GM19463 (cell line): ENCODE measurements at regions not wholly inside any gene's neighbourhood (a gene's known extent, or its start where the extent isn't known, plus 50 kb on each side); places are given as distances from the start of the nearest gene placed in this dataset.

Experiments
- ATAC-seq: cut with Tn5 transposase; IDR thresholded peaks from one replicate; pipeline ENCODE4 v1.9.1; 2021; ENCODE audit warnings: mild to moderate bottlenecking, moderate library complexity; ENCODE audit not compliant: unreplicated experiment

GRCh38 chr7:119351320-119351719, 921.7 kb upstream of the KCND2 start:
- no peak for ATAC-seq

GRCh38 chr7:119374436-119374835, 898.5 kb upstream of the KCND2 start:
- ATAC-seq = no peak

GRCh38 chr7:119377861-119378260, 895.1 kb upstream of the KCND2 start:
- no peak for ATAC-seq

- no peak for ATAC-seq
Observed at GRCh38 chr7:119382726-119383125, 890.2 kb upstream of the KCND2 start.

DNA sequence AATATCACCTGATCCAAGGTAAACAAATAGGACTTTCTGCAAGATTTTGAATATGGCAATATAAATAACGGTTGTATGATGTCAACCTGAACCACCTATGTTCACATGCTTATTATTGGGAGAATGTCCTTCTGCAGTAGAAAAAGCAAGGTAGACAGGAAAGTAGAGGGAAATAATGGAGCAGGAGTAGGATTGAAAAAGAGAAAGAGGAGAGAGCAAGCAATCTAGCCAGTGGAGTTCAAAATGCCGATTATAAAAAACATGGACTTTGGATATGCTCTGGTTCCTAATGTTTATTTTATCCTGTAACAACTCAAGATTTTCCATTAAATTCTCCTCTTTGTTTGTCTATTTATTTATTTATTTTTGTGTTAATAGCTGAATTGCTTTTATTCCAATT, 878.0 kb upstream of the KCND2 start:
- no peak for ATAC-seq

GRCh38 chr7:119397156-119397555, 875.8 kb upstream of the KCND2 start:
- ATAC-seq = peak; percentile 91

DNA sequence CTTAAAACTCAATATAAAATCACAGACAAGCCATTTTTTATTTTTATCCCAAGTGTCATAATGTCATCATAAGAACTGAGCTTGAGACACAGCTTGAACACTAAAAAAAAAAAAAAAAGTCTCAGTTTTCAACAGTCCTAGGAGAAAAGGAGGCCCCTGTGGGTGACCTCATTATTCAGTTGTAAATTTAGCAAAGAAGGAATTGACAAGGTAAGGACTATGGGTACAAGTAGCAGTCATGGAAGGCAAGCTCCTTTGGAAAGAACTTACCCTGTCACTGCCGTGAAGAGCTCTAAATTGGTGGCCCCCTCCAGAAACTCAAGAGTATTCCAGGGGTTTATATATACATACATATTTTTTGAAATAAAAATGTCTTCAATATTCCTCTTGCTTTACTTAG, 864.4 kb upstream of the KCND2 start:
- no peak for ATAC-seq

DNA sequence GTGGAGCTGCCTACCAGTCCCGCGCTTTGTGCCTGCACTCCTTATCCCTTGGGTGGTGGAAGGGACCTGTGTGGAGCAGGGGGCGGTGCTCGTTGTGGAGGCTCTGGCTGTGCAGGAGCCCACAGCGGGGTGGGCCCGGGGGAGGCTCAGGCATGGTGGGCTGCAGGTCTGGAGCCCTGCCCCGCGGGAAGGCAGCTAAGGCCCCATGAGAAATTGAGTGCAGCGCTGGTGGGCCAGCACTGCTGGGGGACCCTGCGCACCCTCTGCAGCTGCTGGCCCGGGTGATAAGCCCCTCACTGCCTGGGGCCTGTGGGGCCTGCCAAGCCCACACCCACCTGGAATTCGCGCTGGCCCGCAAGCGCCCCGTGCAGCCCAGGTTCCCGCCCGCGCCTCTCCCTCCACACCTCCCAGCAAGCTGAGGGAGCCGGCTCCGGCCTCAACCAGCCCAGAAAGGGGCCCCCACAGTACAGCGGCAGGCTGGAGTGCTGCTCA, 859.6 kb upstream of the KCND2 start:
- no peak for ATAC-seq

DNA sequence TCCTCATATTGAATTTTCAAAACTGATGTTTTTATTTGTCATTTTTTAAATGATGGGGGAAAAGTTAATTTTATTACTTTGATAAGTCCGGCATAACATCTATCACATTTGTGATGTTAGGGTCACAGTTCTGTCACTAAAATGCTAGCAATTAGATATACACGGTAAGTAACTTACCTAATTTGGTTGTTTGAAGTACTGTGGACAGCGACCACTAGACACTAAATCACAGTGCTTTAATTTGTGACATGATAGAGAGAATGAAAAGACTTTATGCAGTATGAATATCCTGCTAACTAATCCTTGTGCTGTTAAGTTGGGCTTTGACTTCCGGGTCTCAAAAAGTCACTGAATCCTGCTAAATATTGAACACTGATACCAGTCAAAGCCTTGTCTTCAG, 857.3 kb upstream of the KCND2 start:
- ATAC-seq = no peak

- ATAC-seq = no peak
Observed at GRCh38 chr7:119421657-119422056, 851.3 kb upstream of the KCND2 start.

DNA sequence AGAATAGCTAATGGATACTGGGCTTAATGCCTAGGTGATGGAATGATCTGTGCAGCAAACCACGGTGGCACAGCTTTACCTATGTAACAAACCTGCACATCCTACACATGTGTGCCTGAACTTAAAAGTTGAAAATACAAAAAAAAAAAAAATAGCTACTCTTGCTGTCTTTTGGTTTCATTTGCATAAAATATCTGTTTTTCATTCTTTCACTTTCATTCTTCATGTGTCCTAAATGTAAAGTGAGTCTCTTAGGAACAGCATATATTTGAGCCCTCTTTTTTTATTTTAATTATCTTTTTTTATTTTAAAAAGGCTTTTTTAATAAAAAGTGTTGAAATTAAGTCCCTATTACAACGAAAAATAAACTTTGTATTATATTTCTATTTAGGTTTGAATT, 836.1 kb upstream of the KCND2 start:
- ATAC-seq = no peak

DNA sequence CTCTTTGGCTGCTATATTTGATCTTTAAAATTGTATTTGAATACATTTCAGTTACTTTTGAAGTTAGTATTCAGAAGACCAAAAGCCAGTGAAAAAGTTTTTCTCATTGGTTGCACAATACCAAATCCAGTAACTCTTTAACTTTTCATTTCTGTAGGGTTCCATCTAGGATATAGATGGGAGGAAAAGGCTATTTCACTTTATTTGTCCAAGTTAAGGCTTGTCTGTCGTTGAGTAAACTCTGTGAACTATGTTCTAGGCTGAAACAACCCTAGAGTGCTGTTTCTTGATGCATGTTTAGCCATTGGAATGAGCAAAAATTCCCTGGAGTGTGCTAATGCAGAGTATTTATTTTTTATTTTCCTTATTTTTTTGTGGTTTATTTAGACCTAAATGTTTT, 834.7 kb upstream of the KCND2 start:
- ATAC-seq = no peak

DNA sequence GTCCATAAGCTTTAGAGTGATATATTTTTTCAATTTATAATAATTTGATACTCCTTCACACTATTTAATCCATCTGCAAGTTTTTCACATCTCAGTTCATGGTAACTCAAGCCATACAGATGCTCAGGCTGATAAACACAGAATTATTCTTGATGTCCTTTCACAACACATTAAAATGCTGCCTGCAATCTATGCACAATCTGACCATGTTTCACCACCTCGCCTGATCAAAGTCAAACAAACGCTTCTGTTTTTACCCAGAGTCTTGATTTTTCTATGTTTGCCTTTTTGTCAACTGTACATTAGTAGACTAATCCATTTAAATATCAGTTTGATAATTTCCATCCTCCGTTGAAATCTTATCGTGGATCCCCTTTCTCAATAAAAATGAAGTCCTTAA, 833.8 kb upstream of the KCND2 start:
- ATAC-seq = no peak

DNA sequence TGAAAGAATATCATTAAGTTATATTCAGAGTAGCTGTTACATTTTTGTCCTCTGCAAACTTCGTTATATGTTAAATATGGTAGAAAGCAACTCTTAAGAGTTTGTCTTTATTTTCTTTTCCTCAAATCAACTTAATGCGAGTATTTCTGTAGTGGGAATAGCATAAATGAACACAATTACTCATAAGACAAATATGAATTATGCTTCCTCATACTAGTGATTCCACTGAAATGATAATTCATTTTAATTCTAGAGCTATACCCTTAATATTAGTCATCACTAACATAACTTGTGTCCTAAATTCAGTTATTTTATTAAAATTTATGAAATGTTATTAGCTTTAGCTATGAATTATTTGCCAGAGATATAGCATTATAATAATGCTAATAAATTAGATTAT, 820.6 kb upstream of the KCND2 start:
- no peak for ATAC-seq

DNA sequence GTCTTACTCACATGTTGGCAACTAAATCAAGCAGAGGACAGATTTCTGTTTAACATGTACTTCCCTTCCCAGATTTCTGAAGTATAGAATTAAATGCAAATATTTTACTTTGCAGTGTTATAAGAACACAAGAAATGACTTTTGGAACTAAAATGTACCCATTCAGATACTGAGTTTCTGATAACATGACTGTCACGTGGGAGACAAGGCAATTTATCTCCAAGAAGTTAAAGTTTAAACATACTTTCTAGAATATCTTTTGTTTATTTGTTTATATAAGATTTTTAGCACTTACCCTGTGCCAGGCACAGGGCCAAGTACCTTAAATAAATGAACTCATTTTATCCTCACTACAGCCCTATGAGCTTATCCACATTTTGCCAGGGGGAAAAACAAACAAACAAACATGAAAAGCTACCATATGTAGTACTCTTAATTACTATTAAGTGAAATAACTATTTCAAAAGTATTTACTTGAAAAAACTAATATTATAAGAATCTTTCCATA, 807.1 kb upstream of the KCND2 start:
- no peak for ATAC-seq

DNA sequence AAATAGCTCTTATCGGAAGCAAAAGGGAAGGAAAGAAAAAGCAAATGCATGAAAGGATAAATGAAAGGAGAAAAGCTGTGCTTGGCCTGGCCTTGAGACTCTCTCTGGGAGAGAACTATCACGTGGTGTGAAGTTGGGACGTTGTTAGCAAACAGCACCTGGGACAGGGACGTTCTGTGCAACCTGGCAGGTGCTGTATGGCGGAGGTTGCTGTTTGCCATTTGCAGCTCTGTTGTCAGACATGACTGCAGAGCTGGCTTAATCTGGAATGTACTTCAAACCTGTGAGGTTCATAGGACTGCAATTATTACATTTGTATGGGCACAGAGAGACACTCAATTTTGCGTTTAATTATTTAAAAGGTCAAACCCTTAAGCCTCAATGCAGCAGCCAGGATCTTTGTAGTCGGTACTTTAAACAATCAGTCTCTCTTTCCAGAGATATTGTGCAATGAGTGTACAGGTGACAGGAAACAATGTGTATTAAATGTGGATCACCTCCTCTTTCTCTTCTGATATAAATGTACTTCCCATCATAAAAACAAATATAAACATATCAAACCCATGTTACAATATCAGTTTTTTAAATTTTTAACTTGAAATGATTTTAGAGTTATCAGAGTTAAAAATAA, 800.5 kb upstream of the KCND2 start:
- ATAC-seq = no peak

GRCh38 chr7:119482209-119482608, 790.8 kb upstream of the KCND2 start:
- peak; percentile 96 for ATAC-seq

DNA sequence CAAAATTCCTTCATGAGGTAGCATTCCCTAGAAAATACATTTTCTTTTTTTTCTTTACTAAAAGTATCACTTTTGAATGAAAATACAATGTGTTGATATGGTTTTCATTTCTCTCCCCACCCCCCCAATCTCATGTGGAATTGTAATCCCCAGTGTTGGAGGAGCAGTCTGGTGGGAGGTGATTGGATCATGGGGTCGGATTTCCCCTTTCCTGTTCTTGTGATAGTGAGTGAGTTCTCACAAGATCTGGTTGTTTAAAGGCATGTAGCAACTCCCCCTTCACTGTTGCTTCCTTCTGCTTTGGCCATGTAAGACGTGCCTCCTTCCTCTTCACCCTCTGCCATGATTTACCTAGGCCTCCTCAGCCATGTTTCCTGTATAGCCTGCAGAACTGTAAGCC, 790.3 kb upstream of the KCND2 start:
- no peak for ATAC-seq

DNA sequence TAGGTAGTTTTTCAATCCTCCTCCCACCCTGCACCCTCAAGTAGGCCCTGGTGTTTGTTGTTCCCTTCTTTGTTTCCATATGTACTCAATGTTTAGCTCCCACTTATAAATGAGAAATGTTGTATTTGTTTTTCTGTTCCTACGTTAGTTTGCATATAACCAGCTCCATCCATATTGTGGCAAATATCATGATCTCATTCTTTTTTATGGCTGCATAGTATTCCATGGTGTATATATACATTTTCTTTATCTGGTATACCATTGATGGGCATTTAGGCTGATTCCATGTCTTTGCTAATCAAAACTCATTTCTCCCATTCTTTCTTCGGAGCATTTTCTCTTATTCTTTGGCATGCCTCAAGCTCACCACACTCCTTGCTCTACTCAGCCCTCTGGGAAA, 789.6 kb upstream of the KCND2 start:
- ATAC-seq = no peak

GRCh38 chr7:119514326-119514725, 758.6 kb upstream of the KCND2 start:
- ATAC-seq = no peak

DNA sequence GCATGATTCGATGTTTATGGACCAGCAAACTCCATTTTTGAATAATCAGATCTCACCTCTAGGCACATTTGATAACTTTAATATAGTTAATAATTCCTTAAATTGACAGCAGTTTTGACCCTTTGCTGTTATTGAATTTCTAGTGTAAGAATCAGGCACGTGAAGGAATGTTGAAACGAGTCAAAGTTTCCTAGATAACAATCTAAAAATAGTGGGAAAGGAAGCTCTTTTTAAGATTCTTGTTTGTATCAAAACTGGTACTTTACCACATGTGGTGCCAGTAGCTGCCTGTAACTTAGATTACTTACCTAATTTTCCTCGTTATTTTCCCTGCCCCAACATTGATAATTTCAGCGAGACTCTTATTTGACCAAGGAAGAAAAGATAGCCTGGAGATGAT, 757.8 kb upstream of the KCND2 start:
- no peak for ATAC-seq

DNA sequence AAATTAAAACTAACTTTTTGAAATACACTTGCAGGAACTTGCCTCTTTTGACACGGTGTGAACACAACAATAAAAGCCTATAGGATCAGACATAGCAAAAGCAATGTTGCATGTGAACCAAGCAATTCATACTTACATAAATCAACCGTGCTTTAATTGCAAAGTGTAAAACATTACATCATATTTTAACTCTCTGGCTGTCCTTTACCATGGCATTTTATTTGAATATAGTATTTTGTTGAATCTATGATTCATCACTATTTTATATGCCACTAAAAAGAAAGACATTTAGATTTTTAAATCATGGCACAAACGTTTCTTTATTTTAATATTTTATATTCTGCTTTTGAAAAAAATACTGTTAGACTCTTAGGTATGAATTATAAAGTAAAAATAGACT, 757.0 kb upstream of the KCND2 start:
- no peak for ATAC-seq

- ATAC-seq = no peak
Observed at GRCh38 chr7:119522263-119522662, 750.7 kb upstream of the KCND2 start.
